ENCODE measurements at regions not wholly inside any gene's neighbourhood (a gene's known extent, or its start where the extent isn't known, plus 50 kb on each side); places are given as distances from the start of the nearest gene placed in this dataset.

DNA sequence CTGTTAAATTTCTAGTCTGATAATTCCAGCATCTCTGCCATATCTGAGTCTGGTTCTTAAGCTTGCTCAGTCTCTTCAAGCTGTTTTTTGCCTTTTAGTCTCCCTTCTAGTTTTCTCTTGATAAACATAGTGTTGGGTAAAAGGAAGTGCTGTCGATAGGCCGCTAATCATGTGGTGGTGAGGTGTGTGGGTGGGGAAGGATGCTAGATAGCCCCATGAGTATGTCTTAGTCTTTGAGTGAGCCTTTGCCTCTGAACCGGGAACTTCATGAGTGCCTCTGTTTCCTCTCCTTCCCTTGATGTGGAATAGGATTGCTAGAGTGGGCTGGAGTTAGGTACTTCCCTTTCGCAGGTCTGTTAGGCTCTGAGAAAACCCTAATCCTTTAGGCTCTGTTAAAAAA lies 441.8 kb downstream of the INHBA start (continued):
- TF ChIP-seq, protein P1, sequence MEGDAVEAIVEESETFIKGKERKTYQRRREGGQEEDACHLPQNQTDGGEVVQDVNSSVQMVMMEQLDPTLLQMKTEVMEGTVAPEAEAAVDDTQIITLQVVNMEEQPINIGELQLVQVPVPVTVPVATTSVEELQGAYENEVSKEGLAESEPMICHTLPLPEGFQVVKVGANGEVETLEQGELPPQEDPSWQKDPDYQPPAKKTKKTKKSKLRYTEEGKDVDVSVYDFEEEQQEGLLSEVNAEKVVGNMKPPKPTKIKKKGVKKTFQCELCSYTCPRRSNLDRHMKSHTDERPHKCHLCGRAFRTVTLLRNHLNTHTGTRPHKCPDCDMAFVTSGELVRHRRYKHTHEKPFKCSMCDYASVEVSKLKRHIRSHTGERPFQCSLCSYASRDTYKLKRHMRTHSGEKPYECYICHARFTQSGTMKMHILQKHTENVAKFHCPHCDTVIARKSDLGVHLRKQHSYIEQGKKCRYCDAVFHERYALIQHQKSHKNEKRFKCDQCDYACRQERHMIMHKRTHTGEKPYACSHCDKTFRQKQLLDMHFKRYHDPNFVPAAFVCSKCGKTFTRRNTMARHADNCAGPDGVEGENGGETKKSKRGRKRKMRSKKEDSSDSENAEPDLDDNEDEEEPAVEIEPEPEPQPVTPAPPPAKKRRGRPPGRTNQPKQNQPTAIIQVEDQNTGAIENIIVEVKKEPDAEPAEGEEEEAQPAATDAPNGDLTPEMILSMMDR (conservative IDR thresholded peaks at IDR 0.05; ENCODE audit: low read depth in 2 of 2): no peak
- TF ChIP-seq CREB1 (CRISPR knock-in tag; IDR thresholded peaks at IDR 0.05; ENCODE audit: low read depth): no peak

DNA sequence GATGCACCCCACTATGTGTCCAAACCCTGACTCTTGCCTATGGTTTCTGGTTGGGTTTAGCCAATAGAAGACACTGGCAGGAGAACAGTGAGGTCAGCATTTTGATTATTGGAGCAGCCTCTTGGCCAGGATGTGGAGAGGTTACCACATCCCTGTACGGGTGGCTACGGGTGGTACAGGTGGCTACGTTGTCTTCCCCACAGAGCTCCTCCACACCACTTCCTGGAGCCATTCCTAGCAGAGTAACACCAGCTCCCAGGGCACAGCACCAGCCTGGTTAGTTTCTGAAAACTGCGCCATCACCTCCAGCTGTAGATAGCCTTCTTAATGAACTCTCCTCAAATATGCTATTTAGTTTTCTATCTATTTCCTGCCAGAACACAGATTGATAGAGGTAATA lies 445.2 kb downstream of the INHBA start:
- H3K4me1 ChIP-seq (ENCODE audit: insufficient read depth): no peaks in the 10 kb centered on the region
- peaks cover 8% of the 10 kb centered on the region; the same call in 1 of the 2 replicates for H3K9me2 ChIP-seq (ENCODE audit: insufficient read depth)
- DNase-seq (ENCODE audit: low spot score): no peak
- H3F3A ChIP-seq (replicated peaks; ENCODE audit: low read depth): no peaks in the 10 kb centered on the region
- no peaks in the 10 kb centered on the region for H3K79me2 ChIP-seq (replicated peaks; ENCODE audit: insufficient read depth)
- Mint-ChIP-seq H3K9me3 (peaks cover 2% of the 10 kb centered on the region; the same call in 2 of the 3 replicates), H3K36me3 (ENCODE audit: low read depth) (no peaks in the 10 kb centered on the region), H3K4me1 (peaks cover 10% of the 10 kb centered on the region), H3K27me3 (ENCODE audit: insufficient read depth, low read depth, poor library complexity) (no peaks in the 10 kb centered on the region), H3K4me3 (no peak overlapping the region), H3K27ac (no peak overlapping the region)
- no peaks in the 10 kb centered on the region for H3K27me3 ChIP-seq (ENCODE audit: insufficient read depth)
- H3K4me3 ChIP-seq: no peak overlapping the region
- H2AFZ ChIP-seq: no peak overlapping the region
- no peak overlapping the region for H3K4me2 ChIP-seq
- no peaks in the 10 kb centered on the region for H4K20me1 ChIP-seq (replicated peaks; ENCODE audit: insufficient read depth)
- no peak for ATAC-seq
- H3K36me3 ChIP-seq (ENCODE audit: insufficient read depth): no peaks in the 10 kb centered on the region
- no peak overlapping the region for H3K27ac ChIP-seq (ENCODE audit: low read depth)
- TF ChIP-seq STAT1 (IDR thresholded peaks at IDR 0.05; ENCODE audit: unreplicated experiment) (no peak), POLR2AphosphoS5 (IDR thresholded peaks at IDR 0.05; ENCODE audit: low read depth) (no peak), NANOG (IDR thresholded peaks at IDR 0.05; ENCODE audit: borderline replicate concordance) (no peak), CREB1 (CRISPR knock-in tag; IDR thresholded peaks at IDR 0.05; ENCODE audit: low read depth) (no peak), EZH2 (IDR thresholded peaks at IDR 0.05; ENCODE audit: low read depth, unreplicated experiment) (no peak), JUNB (IDR thresholded peaks at IDR 0.05; ENCODE audit: unreplicated experiment) (no peak), EZH2phosphoT487 (IDR thresholded peaks at IDR 0.05; ENCODE audit: unreplicated experiment) (no peak), ZNF114 (CRISPR knock-in tag; IDR thresholded peaks at IDR 0.05) (no peak), ZNF331 (CRISPR knock-in tag; IDR thresholded peaks at IDR 0.05; ENCODE audit: low read depth) (no peak)
- TF ChIP-seq, protein P2, sequence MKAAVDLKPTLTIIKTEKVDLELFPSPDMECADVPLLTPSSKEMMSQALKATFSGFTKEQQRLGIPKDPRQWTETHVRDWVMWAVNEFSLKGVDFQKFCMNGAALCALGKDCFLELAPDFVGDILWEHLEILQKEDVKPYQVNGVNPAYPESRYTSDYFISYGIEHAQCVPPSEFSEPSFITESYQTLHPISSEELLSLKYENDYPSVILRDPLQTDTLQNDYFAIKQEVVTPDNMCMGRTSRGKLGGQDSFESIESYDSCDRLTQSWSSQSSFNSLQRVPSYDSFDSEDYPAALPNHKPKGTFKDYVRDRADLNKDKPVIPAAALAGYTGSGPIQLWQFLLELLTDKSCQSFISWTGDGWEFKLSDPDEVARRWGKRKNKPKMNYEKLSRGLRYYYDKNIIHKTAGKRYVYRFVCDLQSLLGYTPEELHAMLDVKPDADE (IDR thresholded peaks at IDR 0.05): no peak
- TF ChIP-seq, protein P3, sequence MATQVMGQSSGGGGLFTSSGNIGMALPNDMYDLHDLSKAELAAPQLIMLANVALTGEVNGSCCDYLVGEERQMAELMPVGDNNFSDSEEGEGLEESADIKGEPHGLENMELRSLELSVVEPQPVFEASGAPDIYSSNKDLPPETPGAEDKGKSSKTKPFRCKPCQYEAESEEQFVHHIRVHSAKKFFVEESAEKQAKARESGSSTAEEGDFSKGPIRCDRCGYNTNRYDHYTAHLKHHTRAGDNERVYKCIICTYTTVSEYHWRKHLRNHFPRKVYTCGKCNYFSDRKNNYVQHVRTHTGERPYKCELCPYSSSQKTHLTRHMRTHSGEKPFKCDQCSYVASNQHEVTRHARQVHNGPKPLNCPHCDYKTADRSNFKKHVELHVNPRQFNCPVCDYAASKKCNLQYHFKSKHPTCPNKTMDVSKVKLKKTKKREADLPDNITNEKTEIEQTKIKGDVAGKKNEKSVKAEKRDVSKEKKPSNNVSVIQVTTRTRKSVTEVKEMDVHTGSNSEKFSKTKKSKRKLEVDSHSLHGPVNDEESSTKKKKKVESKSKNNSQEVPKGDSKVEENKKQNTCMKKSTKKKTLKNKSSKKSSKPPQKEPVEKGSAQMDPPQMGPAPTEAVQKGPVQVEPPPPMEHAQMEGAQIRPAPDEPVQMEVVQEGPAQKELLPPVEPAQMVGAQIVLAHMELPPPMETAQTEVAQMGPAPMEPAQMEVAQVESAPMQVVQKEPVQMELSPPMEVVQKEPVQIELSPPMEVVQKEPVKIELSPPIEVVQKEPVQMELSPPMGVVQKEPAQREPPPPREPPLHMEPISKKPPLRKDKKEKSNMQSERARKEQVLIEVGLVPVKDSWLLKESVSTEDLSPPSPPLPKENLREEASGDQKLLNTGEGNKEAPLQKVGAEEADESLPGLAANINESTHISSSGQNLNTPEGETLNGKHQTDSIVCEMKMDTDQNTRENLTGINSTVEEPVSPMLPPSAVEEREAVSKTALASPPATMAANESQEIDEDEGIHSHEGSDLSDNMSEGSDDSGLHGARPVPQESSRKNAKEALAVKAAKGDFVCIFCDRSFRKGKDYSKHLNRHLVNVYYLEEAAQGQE (IDR thresholded peaks at IDR 0.05; ENCODE audit: unreplicated experiment): no peak
- TF ChIP-seq, protein P1 (conservative IDR thresholded peaks at IDR 0.05; ENCODE audit: low read depth in 2 of 2): no peak

Data from GM23338 (cell line).